Activated T-helper 1 cell treated with anti-CD3 and anti-CD28 coated beads, Interleukin-2, amount 50 U/mL, for 16 hours (primary cell): ENCODE measurements at regions not wholly inside any gene's neighbourhood (a gene's known extent, or its start where the extent isn't known, plus 50 kb on each side); places are given as distances from the start of the nearest gene placed in this dataset.

Experiments used
- DNase-seq, 2 donors: peaks; one replicate each; pipeline ENCODE4 v3.0.0-alpha.2; 2020; ENCODE audit warnings: low read depth in 1 of 2, low spot score in 1 of 2

GRCh38 chr5:68776381-68776780 lies 317.4 kb upstream of the SLC30A5 start:
- DNase-seq, result no peak

- DNase-seq, result no peak
Observed at GRCh38 chr5:68777135-68777534, 316.7 kb upstream of the SLC30A5 start.

GRCh38 chr5:68778484-68778883 lies 315.3 kb upstream of the SLC30A5 start:
- DNase-seq, result no peak

GRCh38 chr5:68780299-68780955 lies 313.4 kb upstream of the SLC30A5 start:
- DNase-seq, result no peak

- DNase-seq, result no peak
Observed at GRCh38 chr5:68793074-68793473, 300.7 kb upstream of the SLC30A5 start.

GRCh38 chr5:68793993-68794392 lies 299.8 kb upstream of the SLC30A5 start:
- DNase-seq, result no peak

GRCh38 chr5:68795190-68795589 lies 298.6 kb upstream of the SLC30A5 start:
- no peak for DNase-seq

- no peak for DNase-seq
Observed at GRCh38 chr5:68798877-68799843, 294.7 kb upstream of the SLC30A5 start.

- no peak for DNase-seq
Observed at GRCh38 chr5:68802430-68802829, 291.4 kb upstream of the SLC30A5 start.

GRCh38 chr5:68803881-68804319 lies 289.9 kb upstream of the SLC30A5 start:
- no peak for DNase-seq

- DNase-seq, result no peak
Observed at GRCh38 chr5:68804343-68804742, 289.5 kb upstream of the SLC30A5 start.

GRCh38 chr5:68805444-68805843 lies 288.4 kb upstream of the SLC30A5 start:
- no peak for DNase-seq

- DNase-seq, result no peak
Observed at GRCh38 chr5:68817632-68818031, 276.2 kb upstream of the SLC30A5 start.

- no peak for DNase-seq
Observed at GRCh38 chr5:68818057-68818695, 275.6 kb upstream of the SLC30A5 start.

- no peak for DNase-seq
Observed at GRCh38 chr5:68818870-68819269, 274.9 kb upstream of the SLC30A5 start.

- DNase-seq, result no peak
Observed at GRCh38 chr5:68821056-68821455, 272.8 kb upstream of the SLC30A5 start.

GRCh38 chr5:68822796-68823195 lies 271.0 kb upstream of the SLC30A5 start:
- no peak for DNase-seq

GRCh38 chr5:68823301-68823700 lies 270.5 kb upstream of the SLC30A5 start:
- DNase-seq, result no peak

GRCh38 chr5:68830377-68830898 lies 263.4 kb upstream of the SLC30A5 start:
- no peak for DNase-seq

- no peak for DNase-seq
Observed at GRCh38 chr5:68834491-68834981, 259.3 kb upstream of the SLC30A5 start.

GRCh38 chr5:68838157-68838718 lies 255.6 kb upstream of the SLC30A5 start:
- DNase-seq, result no peak
